Naive thymus-derived CD4-positive, alpha-beta T cell (primary cell): ENCODE measurements at regions not wholly inside any gene's neighbourhood (a gene's known extent, or its start where the extent isn't known, plus 50 kb on each side); places are given as distances from the start of the nearest gene placed in this dataset.
"Not testable (repeated sequence)": the region's sequence is repeated elsewhere in the genome, so short reads cannot be mapped to it uniquely, and the experiment has no call there.

ENCODE experiments used
- ATAC-seq: fragments of 150-1000 bp; cut with Tn5 transposase; 2 replicates; pipeline ENCODE4 v1.10.0; 2021; ENCODE audit warnings: mild to moderate bottlenecking, moderate library complexity
- CTCF ChIA-PET: fragments of 350-600 bp; sonication (Branson Sonifier 250); formaldehyde crosslinking; loops from one replicate; lab custom pipeline; 2021; ENCODE audit warnings: antibody characterized with exemption; lab: Charles Lee
- POLR2A ChIA-PET: fragments of 350-600 bp; sonication (Branson Sonifier 250); formaldehyde crosslinking; loops from one replicate; lab custom pipeline; 2021; ENCODE audit warnings: antibody characterized with exemption, inconsistent platforms; lab: Charles Lee
- DNase-seq, 9 donors: peaks; one replicate each; pipeline versions ENCODE4 v3.0.0 to v3.0.0-alpha.2; 2020 to 2022; ENCODE audit warnings: mixed read lengths in 1 of 9
- H3K27ac ChIP-seq: one replicate; pipeline ENCODE4 v1.7.0; 2013; ENCODE audit warnings: mild to moderate bottlenecking, low read depth, low read length, moderate library complexity
- H3K27me3 ChIP-seq, 2 donors: one replicate each; pipeline ENCODE4 v1.7.0; 2013; ENCODE audit warnings: low read length in 2 of 2, mild to moderate bottlenecking in 2 of 2, moderate library complexity in 2 of 2; ENCODE audit not compliant: control insufficient read depth in 2 of 2, insufficient read depth in 2 of 2
- H3K36me3 ChIP-seq, 3 experiments: 1 replicate in 2 of 3; 2 replicates in 1 of 3; pipeline ENCODE4 v1.7.0; 2013; ENCODE audit warnings: low read length in 3 of 3, mild to moderate bottlenecking in 3 of 3, moderate library complexity in 1 of 3; ENCODE audit not compliant: insufficient read depth in 3 of 3, control insufficient read depth in 2 of 3
- H3K4me1 ChIP-seq, 2 donors: one replicate each; pipeline ENCODE4 v1.7.0; 2013; ENCODE audit warnings: low read length in 2 of 2, mild to moderate bottlenecking in 2 of 2, moderate library complexity in 1 of 2; ENCODE audit not compliant: control insufficient read depth in 2 of 2, insufficient read depth in 2 of 2
- H3K4me3 ChIP-seq: 2 replicates; pipeline ENCODE4 v1.7.0; 2013; ENCODE audit warnings: mild to moderate bottlenecking, low read length
- H3K9me3 ChIP-seq, 3 experiments: 1 replicate in 2 of 3; 2 replicates in 1 of 3; pipeline ENCODE4 v1.7.0; 2013; ENCODE audit warnings: low read length in 3 of 3; ENCODE audit not compliant: control insufficient read depth in 2 of 3
- H3K27ac Mint-ChIP-seq, 9 donors: one replicate each; pipeline ENCODE4 v1.8.0; 2020 to 2022; ENCODE audit warnings: mixed read lengths in 9 of 9, mild to moderate bottlenecking in 8 of 9, moderate library complexity in 5 of 9, inconsistent platforms in 2 of 9
- H3K27me3 Mint-ChIP-seq, 5 donors: one replicate each; pipeline ENCODE4 v1.8.0; 2021 to 2022; ENCODE audit warnings: mixed read lengths in 5 of 5, mild to moderate bottlenecking in 1 of 5
- H3K36me3 Mint-ChIP-seq, 5 donors: one replicate each; pipeline ENCODE4 v1.8.0; 2020 to 2022; ENCODE audit warnings: mixed read lengths in 5 of 5, mild to moderate bottlenecking in 3 of 5, inconsistent platforms in 1 of 5
- H3K4me1 Mint-ChIP-seq, 7 donors: one replicate each; pipeline ENCODE4 v1.8.0; 2020 to 2022; ENCODE audit warnings: mixed read lengths in 7 of 7, mild to moderate bottlenecking in 3 of 7, inconsistent platforms in 1 of 7
- H3K4me3 Mint-ChIP-seq, 10 donors: one replicate each; pipeline ENCODE4 v1.8.0; 2020 to 2022; ENCODE audit warnings: mild to moderate bottlenecking in 10 of 10, mixed read lengths in 10 of 10, moderate library complexity in 6 of 10, inconsistent platforms in 2 of 10
- H3K9me3 Mint-ChIP-seq, 11 donors: one replicate each; pipeline ENCODE4 v1.8.0; 2020 to 2022; ENCODE audit warnings: mixed read lengths in 11 of 11, mild to moderate bottlenecking in 4 of 11, inconsistent platforms in 1 of 11, moderate library complexity in 1 of 11
- intact Hi-C, 2 donors: fragments of 100-400 bp; cut with micrococcal nuclease; formaldehyde crosslinking; loops; one replicate each; pipeline ENCODE4 v1.15.1; 2023

DNA sequence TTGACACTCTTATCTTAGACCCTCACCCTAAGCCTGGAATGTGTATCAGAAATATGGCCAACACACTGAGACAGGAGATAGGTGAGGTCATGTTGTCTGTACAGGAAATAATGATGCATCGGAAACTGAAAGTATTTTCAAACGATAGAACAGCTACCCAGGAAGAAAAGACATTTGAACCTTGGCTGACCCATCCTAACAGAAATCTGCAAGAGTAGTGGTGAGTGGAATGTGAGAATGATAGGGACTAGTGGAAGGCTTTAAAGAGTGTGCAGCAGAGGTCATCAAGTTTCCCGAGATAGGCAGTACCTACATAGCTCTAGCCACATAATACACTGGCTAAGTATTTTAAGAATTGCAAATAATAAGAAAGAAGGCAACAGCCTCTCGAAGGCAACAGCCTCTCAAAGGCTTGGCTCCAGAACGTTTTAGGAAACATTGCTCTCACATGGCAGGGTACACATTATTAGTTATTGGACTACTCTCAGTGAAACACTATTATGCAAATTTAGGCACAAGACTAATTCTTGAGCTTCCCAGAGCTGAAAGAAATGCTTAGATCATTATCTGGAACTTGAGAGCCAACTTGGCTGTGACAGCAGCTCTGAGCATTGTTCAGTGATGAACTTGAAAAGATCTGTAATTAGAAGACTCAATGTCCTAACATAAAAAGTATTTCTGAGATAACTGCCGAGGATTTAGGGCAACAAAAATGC is 133.1 kb upstream of the FBXL7 start:
- no peaks in the 10 kb centered on the region for H3K9me3 ChIP-seq
- DNase-seq, result no peak
- H3K36me3 Mint-ChIP-seq, result no peaks in the 10 kb centered on the region
- H3K27ac Mint-ChIP-seq, result no peak overlapping the region
- no peak for ATAC-seq
- no peaks in the 10 kb centered on the region for H3K4me1 ChIP-seq
- H3K27ac ChIP-seq, result no peak overlapping the region
- no peaks in the 10 kb centered on the region for H3K4me1 Mint-ChIP-seq
- POLR2A ChIA-PET, result no interaction called here
- CTCF ChIA-PET, result no interaction called here
- H3K9me3 Mint-ChIP-seq, result peaks cover 0 to 27% (median 6%) of the 10 kb centered on the region in 11 donors
- H3K27me3 Mint-ChIP-seq, result peaks cover 0 to 4% (median 0%) of the 10 kb centered on the region in 5 donors
- no peaks in the 10 kb centered on the region for H3K36me3 ChIP-seq
- H3K4me3 Mint-ChIP-seq, result no peak overlapping the region
- no peaks in the 10 kb centered on the region for H3K27me3 ChIP-seq
- H3K4me3 ChIP-seq, result no peak overlapping the region
- intact Hi-C loops, result no loop called here

DNA sequence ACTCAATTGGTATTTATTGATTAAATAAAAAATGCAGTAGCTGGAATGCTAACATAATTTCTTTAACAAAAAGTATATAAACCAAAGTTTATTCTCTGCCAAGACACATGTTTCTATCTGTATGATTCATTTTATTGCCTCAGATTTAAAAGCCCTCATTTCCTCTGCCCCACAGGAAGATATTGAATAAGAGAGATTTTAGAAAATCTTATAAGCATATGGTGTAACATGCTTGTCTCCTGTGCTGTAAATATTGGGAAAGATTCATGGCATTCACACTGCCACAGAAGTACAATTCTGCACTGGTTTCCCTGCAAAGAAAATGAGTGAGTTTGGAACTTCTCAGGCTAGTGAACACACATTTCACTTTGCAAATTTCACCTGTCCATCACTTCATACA is 134.9 kb upstream of the FBXL7 start:
- ATAC-seq, result no peak
- intact Hi-C loops, result no loop called here
- no peaks in the 10 kb centered on the region for H3K9me3 ChIP-seq
- no peaks in the 10 kb centered on the region for H3K36me3 ChIP-seq
- H3K27ac ChIP-seq, result no peak overlapping the region
- H3K4me3 Mint-ChIP-seq, result no peak overlapping the region
- no peaks in the 10 kb centered on the region for H3K36me3 Mint-ChIP-seq
- no peak for DNase-seq
- no peaks in the 10 kb centered on the region for H3K4me1 ChIP-seq
- no peaks in the 10 kb centered on the region for H3K27me3 ChIP-seq
- H3K27ac Mint-ChIP-seq, result no peak overlapping the region
- H3K4me3 ChIP-seq, result no peak overlapping the region
- H3K27me3 Mint-ChIP-seq, result peaks cover 0 to 4% (median 0%) of the 10 kb centered on the region in 5 donors
- CTCF ChIA-PET, result no interaction called here
- peaks cover 0 to 18% (median 7%) of the 10 kb centered on the region in 11 donors for H3K9me3 Mint-ChIP-seq
- POLR2A ChIA-PET, result no interaction called here
- no peaks in the 10 kb centered on the region for H3K4me1 Mint-ChIP-seq

DNA sequence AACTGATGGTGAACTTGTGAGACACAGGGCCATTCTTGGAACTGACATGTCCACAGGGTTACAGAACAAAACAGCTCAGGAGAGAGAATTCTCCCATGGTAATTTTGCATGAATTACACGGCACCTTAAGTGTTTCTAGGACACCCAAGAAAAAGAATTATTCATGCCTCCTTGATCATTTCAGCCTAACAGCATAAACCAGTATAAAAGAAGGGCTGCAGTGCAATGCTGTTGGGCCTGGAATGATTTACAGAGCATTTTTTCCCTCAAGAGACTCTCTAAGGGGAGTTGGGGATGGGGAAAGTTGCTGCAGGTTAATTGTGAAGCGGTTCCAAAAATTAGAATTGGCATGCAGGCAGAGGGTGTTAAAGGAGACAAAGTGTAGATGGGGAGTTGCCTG is 136.4 kb upstream of the FBXL7 start:
- H3K4me1 Mint-ChIP-seq, result no peaks in the 10 kb centered on the region
- peaks cover 0 to 4% (median 0%) of the 10 kb centered on the region in 5 donors for H3K27me3 Mint-ChIP-seq
- DNase-seq (no peak), ATAC-seq (no peak)
- Histone ChIP-seq H3K9me3 (no peaks in the 10 kb centered on the region), H3K4me1 (no peaks in the 10 kb centered on the region), H3K36me3 (no peaks in the 10 kb centered on the region), H3K27me3 (no peaks in the 10 kb centered on the region), H3K4me3 (no peak overlapping the region), H3K27ac (no peak overlapping the region)
- no peaks in the 10 kb centered on the region for H3K36me3 Mint-ChIP-seq
- intact Hi-C loops, result no loop called here
- H3K9me3 Mint-ChIP-seq, result peaks cover 0 to 18% (median 9%) of the 10 kb centered on the region in 11 donors
- CTCF ChIA-PET, result no interaction called here
- POLR2A ChIA-PET, result no interaction called here
- no peak overlapping the region for H3K27ac Mint-ChIP-seq
- no peak overlapping the region for H3K4me3 Mint-ChIP-seq

DNA sequence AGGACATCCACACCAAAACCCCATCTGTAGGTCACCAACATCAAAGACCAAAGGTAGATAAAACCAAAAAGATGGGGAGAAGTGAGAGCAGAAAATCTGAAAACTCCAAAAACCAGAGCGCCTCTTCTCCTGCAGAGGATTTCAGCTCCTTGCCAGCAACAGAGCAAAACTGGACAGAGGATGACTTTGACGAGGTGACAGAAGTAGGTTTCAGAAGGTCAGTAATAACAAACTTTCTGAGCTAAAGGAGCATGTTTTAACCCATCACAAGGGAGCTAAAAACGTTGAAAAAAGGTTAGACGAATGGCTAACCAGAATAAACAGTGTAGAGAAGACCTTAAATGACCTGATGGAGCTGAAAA is 142.9 kb upstream of the FBXL7 start:
- CTCF ChIA-PET, H3K4me1 Mint-ChIP-seq: not testable (repeated sequence)

DNA sequence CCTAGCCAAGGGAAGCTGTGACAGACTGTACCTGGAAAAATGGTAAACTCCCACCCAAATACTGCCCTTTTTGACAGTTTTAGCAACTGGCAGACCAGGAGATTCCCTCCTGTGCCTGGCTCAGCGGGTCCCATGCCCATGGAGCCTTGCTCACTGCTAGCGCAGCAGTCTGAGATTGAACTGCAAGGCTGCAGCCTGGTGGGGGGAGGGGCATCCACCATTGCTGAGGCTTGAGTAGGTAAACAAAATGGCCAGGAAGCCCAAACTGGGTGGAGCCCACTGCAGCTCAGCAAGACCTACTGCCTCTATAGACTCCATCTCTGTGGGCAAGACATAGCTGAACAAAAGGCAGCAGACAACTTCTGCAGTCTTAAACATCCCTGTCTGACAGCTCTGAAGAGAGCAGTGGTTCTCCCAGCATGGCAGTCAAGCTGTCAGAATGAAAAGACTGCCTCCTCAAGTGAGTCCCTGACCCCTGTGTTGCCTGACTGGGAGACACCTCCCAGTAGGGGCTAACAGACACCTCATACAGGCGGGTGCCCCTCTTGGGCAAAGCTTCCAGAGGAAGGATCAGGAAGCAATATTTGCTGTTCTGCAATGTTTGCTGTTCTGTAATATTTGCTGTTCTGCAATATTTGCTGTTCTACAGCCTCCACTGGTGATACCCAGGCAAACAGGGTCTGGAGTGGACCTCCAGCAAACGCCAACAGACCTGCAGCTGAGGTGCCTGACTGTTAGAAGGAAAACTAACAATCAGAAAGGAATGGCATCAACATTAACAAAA is 143.5 kb upstream of the FBXL7 start:
- H3K4me1 Mint-ChIP-seq, intact Hi-C loops, H3K27ac ChIP-seq, POLR2A ChIA-PET, H3K27me3 ChIP-seq, H3K4me3 ChIP-seq, H3K27me3 Mint-ChIP-seq, CTCF ChIA-PET, ATAC-seq, H3K4me3 Mint-ChIP-seq, H3K9me3 ChIP-seq, H3K4me1 ChIP-seq, H3K27ac Mint-ChIP-seq, H3K36me3 Mint-ChIP-seq, H3K36me3 ChIP-seq, DNase-seq: not testable (repeated sequence)
- peaks cover 2 to 18% (median 9%) of the 10 kb centered on the region in 11 donors for H3K9me3 Mint-ChIP-seq

More for the DNA sequence above, 142.9 kb upstream of the FBXL7 start:
- DNase-seq, H3K4me1 ChIP-seq, H3K36me3 Mint-ChIP-seq, POLR2A ChIA-PET, H3K27me3 ChIP-seq, H3K36me3 ChIP-seq, H3K4me3 ChIP-seq, H3K27ac Mint-ChIP-seq, H3K4me3 Mint-ChIP-seq, H3K27me3 Mint-ChIP-seq, H3K27ac ChIP-seq, ATAC-seq, intact Hi-C loops, H3K9me3 ChIP-seq: not testable (repeated sequence)
- peaks cover 2 to 18% (median 9%) of the 10 kb centered on the region in 11 donors for H3K9me3 Mint-ChIP-seq

DNA sequence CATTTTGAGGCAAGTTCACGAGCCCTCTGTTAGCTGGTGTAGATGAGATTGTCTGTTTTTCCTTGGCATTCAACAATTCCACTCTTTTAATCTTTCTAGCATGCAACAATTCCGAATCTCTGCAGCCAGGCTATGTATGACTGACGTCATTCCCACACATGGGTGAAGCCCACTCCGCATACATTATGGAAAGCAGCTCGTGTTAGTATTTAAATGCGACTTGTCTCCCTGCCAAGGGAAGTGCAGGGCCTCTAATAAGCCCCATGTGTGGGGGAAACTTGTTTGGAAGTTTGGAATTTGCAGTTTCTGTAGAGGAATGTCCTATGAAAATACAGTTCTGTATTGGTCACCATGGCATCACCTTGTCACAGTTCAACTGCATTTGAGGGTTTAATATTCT is 146.0 kb upstream of the FBXL7 start:
- H3K9me3 Mint-ChIP-seq, result peaks cover 2 to 16% (median 6%) of the 10 kb centered on the region in 11 donors
- no peak overlapping the region for H3K27ac Mint-ChIP-seq
- DNase-seq (no peak), ATAC-seq (no peak)
- intact Hi-C loops, result no loop called here
- no peaks in the 10 kb centered on the region for H3K27me3 ChIP-seq
- CTCF ChIA-PET, result interaction anchor here (0.8 kb wide), 1 partner anchor 57 kb away, joined by 3 read pairs; no protein-coding TSS in a partner anchor
- no peak overlapping the region for H3K27ac ChIP-seq
- H3K36me3 ChIP-seq, result no peaks in the 10 kb centered on the region
- no peaks in the 10 kb centered on the region for H3K9me3 ChIP-seq
- H3K4me1 ChIP-seq, result no peaks in the 10 kb centered on the region
- H3K27me3 Mint-ChIP-seq, result peaks cover 0 to 8% (median 0%) of the 10 kb centered on the region in 5 donors
- H3K4me3 ChIP-seq, result no peak overlapping the region
- no peaks in the 10 kb centered on the region for H3K36me3 Mint-ChIP-seq
- H3K4me3 Mint-ChIP-seq, result no peak overlapping the region
- H3K4me1 Mint-ChIP-seq, result no peaks in the 10 kb centered on the region
- POLR2A ChIA-PET, result no interaction called here
